ENCODE measurements at regions not wholly inside any gene's neighbourhood (a gene's known extent, or its start where the extent isn't known, plus 50 kb on each side); places are given as distances from the start of the nearest gene placed in this dataset.

GRCh38 chr3:187931101-187931500, 185.8 kb upstream of the BCL6 start:
- no peaks in the 10 kb centered on the region for H3K79me2 ChIP-seq (ENCODE audit: insufficient read depth)
- no peak for TF ChIP-seq MXI1 (IDR thresholded peaks at IDR 0.05; ENCODE audit: low read depth, low read length)
- TF ChIP-seq EP300 (IDR thresholded peaks at IDR 0.05; ENCODE audit: borderline replicate concordance in 1 of 2, low read depth in 1 of 2, low read length in 1 of 2): no peak
- TF ChIP-seq USF1 (IDR thresholded peaks at IDR 0.05; ENCODE audit: borderline replicate concordance, low read depth): no peak
- TF ChIP-seq RAD21 (IDR thresholded peaks at IDR 0.05; ENCODE audit: low read length): no peak
- no peak for TF ChIP-seq SIN3A (IDR thresholded peaks at IDR 0.05; ENCODE audit: borderline replicate concordance, low read depth, low read length)
- no peak for TF ChIP-seq FOXJ3 (CRISPR knock-in tag; IDR thresholded peaks at IDR 0.05)
- no peak for TF ChIP-seq NRF1 (IDR thresholded peaks at IDR 0.05; ENCODE audit: low read depth, low read length)
- no peak for TF ChIP-seq USF2 (IDR thresholded peaks at IDR 0.05; ENCODE audit: borderline replicate concordance, low read depth, low read length)
- TF ChIP-seq REST (IDR thresholded peaks at IDR 0.05; ENCODE audit: low read depth, low read length): no peak
- H3K9me3 ChIP-seq: no peaks in the 10 kb centered on the region
- no peaks in the 10 kb centered on the region for H3F3A ChIP-seq (replicated peaks; ENCODE audit: insufficient read depth)
- no peak for DNase-seq
- H3K4me3 ChIP-seq (ENCODE audit: low read depth in 2 of 2, low read length in 1 of 2): no peak overlapping the region
- no peaks in the 10 kb centered on the region for H3K9me2 ChIP-seq
- no peak overlapping the region for H3K9ac ChIP-seq
- peaks cover 0 to 3% of the 10 kb centered on the region in 2 experiments; a peak in 1 of 4 replicates for H3K4me1 ChIP-seq (ENCODE audit: control insufficient read depth in 1 of 2, insufficient read depth in 2 of 2, low read depth in 1 of 2, low read length in 1 of 2)
- no peaks in the 10 kb centered on the region for H3K36me3 ChIP-seq (replicated peaks in 1 of 2; ENCODE audit: control insufficient read depth in 1 of 2, insufficient read depth in 2 of 2, low read length in 1 of 2)
- no peak overlapping the region for H3K27ac ChIP-seq (ENCODE audit: low read depth in 2 of 2, low read length in 1 of 2)
- no peak overlapping the region for H2AFZ ChIP-seq (ENCODE audit: low read depth)
- CTCF ChIA-PET: interaction anchor here (0.7 kb wide), 1 partner anchor 633 kb away, joined by 3 read pairs; no protein-coding TSS in a partner anchor
- H4K20me1 ChIP-seq (ENCODE audit: insufficient read depth): no peaks in the 10 kb centered on the region
- POLR2A ChIA-PET: no interaction called here
- 51% methylated on average over 4 of the region's 4 CpGs for WGBS (ENCODE audit: low lambda C conversion rate)
- H3K27me3 ChIP-seq (ENCODE audit: insufficient read depth): no peaks in the 10 kb centered on the region
- H3K4me2 ChIP-seq: no peak overlapping the region

GRCh38 chr3:187931770-187932278, 186.6 kb upstream of the BCL6 start:
- H3K4me3 ChIP-seq (ENCODE audit: low read depth in 2 of 2, low read length in 1 of 2): no peak overlapping the region
- 39% methylated on average over 4 of the region's 4 CpGs for WGBS (ENCODE audit: low lambda C conversion rate)

More at GRCh38 chr3:187931770-187932278, 186.6 kb upstream of the BCL6 start:
- Histone ChIP-seq H3K27ac (ENCODE audit: low read depth in 2 of 2, low read length in 1 of 2) (no peak overlapping the region), H3K79me2 (ENCODE audit: insufficient read depth) (no peaks in the 10 kb centered on the region), H3K36me3 (replicated peaks in 1 of 2; ENCODE audit: control insufficient read depth in 1 of 2, insufficient read depth in 2 of 2, low read length in 1 of 2) (no peaks in the 10 kb centered on the region), H3F3A (replicated peaks; ENCODE audit: insufficient read depth) (no peaks in the 10 kb centered on the region), H2AFZ (ENCODE audit: low read depth) (no peak overlapping the region), H3K9me2 (no peaks in the 10 kb centered on the region), H3K4me2 (no peak overlapping the region), H3K9me3 (no peaks in the 10 kb centered on the region), H3K4me1 (ENCODE audit: control insufficient read depth in 1 of 2, insufficient read depth in 2 of 2, low read depth in 1 of 2, low read length in 1 of 2) (peaks cover 0 to 3% of the 10 kb centered on the region in 2 experiments; a peak in 1 of 4 replicates), H3K27me3 (ENCODE audit: insufficient read depth) (no peaks in the 10 kb centered on the region), H3K9ac (no peak overlapping the region), H4K20me1 (ENCODE audit: insufficient read depth) (no peaks in the 10 kb centered on the region)
- DNase-seq: no peak
- ChIA-PET POLR2A (no interaction called here), CTCF (no interaction called here)
- TF ChIP-seq MXI1 (IDR thresholded peaks at IDR 0.05; ENCODE audit: low read depth, low read length) (no peak), POLR2AphosphoS5 (IDR thresholded peaks at IDR 0.05; ENCODE audit: low read depth, low read length) (no peak), RXRA (IDR thresholded peaks at IDR 0.05; ENCODE audit: borderline replicate concordance, low read depth) (no peak), USF2 (IDR thresholded peaks at IDR 0.05; ENCODE audit: borderline replicate concordance, low read depth, low read length) (no peak), GATA2 (CRISPR knock-in tag; IDR thresholded peaks at IDR 0.05) (no peak), CTCF (IDR thresholded peaks at IDR 0.05) (no peak), RFX5 (IDR thresholded peaks at IDR 0.05; ENCODE audit: low read length) (no peak), PBX3 (IDR thresholded peaks at IDR 0.05) (no peak)

All from SK-N-SH (cell line).